ENCODE measurements at regions not wholly inside any gene's neighbourhood (a gene's known extent, or its start where the extent isn't known, plus 50 kb on each side); places are given as distances from the start of the nearest gene placed in this dataset.
A peak's percentile ranks its signal among the peaks of the same experiment; 100 is the strongest.
"Not testable (repeated sequence)": the region's sequence is repeated elsewhere in the genome, so short reads cannot be mapped to it uniquely, and the experiment has no call there.

DNA sequence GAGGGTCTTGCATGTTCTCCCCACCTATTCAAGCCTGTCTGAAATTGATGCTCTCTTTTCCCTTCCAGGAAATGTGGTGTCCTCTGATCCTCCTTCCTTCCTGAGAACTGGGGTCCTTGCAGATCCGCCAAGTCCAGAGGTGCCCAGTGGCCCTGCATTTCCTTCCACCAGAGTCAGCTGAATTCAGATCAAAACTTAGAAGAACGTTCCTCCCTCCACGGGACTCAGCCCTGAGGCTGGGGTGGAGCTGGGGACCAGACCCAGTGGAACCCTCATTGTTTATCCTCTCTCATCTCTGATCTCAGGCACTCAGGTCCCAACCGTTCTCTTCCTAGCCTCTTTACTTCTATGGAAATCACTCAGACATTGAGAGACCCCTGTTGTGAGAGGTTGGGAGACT is 477.3 kb downstream of the TSHZ3 start:
- no peak for DNase-seq (ENCODE audit: low read depth)

DNA sequence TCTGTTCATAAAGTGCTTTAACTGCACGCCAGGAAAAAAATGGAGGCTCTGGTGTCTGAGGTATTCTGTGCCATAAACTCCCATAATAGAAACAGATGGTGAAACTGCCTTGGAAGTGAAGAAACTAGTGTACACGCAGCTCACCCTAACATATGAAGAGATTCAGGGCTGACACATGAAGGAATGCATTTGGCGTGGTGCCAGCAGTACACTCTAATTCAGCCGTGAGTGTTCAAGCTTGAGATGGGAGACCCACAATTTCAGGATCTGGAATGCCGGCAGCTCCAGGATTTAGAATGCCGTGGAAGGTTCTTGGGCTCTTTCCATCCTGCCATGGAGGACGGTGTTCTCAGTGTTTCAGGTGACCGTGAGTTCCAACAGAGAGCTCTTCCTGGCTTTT is 478.4 kb downstream of the TSHZ3 start:
- peak; percentile 66 for DNase-seq (ENCODE audit: low read depth)

DNA sequence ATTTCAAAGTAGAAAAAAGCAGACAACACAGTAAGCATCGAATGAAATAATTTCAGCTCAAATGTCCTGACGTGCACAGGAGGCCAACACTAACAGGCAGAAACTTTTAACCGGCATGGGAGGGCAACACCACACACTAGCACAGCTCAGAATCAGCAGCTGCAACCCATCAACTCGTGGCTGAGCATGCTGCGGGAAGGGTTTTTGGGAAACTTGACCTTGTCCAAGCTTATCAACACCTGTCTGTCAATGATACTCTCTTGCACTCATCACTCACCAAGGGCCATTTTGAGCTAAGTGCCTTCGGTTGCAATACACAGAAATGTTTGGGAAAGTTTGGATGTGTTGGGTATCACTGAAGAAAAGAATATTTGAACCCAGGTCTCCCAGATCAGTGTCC is 483.7 kb downstream of the TSHZ3 start:
- no peak for DNase-seq (ENCODE audit: low read depth)

DNA sequence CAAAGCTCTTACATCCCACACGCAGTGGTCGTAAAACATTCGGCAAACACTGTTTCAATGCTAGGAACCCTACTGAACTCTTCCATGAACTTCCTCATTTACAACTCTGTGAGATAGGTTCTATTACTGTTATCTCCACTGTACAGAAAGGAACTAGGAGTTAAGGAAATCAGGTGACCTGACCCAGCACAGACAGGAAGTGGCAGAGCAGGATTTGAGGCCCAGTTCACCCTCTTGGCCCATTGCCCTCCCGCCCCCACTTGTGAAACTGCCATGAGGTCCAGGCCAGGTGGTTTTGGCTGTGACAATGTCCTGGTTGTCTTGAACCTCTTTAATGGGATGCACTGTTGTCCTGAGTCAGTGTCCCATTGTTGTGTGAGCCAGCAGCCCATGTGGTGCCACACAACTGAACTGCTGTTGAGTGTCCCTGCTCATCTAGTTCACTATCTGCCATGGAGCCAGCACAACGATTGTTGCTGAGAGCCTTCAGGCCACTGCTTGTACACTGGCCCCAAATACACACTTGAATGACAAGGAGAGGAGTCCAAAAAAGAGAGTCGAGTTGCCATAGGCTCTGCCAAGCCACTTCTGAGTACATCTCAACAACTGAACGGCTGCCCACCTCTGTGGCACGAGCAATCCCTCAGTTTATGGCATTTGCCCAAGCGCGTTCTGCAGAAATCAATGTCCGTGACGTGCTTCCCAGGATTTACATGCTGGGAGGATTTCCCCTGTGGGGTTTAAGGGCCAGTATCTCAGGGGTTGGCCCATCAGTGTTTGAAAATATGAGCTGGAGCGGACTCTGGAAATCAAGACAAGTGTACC is 484.6 kb downstream of the TSHZ3 start:
- DNase-seq (ENCODE audit: low read depth): no peak

DNA sequence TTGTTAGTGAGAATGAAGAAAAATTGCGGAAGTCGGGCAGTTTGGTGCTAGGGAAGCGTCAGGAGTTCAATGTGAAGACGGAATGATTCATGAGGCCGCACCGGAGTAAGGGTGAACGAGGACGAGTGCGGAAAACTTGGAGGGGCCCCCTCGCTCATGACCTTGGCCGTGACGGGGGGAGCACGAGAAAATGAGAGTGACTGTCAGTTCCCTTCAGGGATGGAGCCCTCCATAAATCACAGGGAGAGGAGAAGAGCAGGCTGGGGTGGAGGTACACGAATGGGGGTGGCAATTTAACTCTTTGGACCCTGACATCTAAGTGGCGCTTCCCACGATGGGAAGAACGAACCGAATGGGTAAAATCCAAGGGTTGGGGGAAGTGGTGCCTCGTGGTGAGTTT is 486.4 kb downstream of the TSHZ3 start:
- DNase-seq (ENCODE audit: low read depth): no peak

DNA sequence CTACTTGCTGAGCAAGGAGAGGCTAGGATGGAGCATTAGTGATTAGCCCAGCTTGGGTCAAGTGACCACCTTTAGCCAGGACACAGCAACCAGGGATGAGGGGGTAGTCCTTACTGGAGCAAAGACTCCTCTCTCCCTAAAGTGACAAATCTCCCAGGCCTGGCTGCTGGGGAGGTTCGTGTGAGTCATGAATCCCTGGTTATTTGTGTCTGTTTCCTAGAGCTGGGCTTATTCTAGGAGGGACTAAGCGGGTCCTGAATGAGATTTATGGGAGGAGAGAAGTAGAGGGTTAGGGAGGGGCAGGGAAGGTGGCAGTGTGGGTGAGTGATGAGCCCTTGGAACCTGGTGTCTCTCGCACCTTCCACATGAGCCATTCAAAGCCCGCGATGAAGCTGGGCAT is 487.3 kb downstream of the TSHZ3 start:
- no peak for DNase-seq (ENCODE audit: low read depth)

DNA sequence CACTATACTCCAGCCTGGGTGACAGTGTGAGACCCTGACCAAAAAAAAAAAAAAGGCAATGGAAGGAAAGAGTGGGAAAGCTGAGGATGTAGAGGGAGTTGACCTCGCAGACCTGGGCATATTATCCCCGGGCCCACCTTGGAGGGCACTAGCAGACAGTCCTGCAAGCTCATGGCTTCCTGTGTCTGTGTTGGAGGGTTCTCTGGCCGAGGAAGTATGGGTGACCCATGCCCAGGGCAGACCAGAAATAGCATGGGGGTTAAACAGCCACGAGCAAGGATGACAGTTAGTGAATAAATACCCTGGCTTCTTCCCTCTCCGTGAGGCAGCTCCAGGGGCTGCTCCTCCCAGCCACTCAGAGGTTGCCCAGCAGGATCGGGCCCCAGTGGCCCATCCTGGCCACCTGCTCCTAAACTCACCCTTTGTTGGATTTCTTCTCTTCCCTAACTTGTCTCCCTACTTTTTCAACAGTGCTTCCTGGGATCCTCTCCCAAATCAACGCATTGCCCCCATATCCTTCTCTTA is 485.8 kb downstream of the ZNF536 start:
- DNase-seq (ENCODE audit: low read depth): no peak

DNA sequence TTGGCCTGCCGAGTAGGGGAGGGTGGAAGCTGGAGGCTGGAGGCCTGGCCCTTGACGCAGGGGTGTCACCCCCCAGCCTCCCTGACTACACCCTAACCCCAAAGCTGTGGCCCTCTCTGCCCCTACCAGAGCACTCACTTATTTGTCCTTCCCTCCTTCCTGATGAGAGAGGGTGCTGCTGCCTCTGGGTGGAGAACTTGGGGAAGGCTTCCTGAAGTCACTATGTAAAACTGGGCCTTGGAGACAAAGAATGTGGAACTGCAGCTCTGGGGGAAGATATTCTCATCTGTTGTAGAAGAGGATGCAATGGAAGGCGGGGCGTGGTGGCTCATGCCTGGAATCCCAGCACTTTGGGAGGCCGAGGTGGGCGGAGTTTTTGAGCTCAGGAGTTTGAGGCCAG is 485.2 kb downstream of the ZNF536 start:
- no peak for DNase-seq (ENCODE audit: low read depth)

DNA sequence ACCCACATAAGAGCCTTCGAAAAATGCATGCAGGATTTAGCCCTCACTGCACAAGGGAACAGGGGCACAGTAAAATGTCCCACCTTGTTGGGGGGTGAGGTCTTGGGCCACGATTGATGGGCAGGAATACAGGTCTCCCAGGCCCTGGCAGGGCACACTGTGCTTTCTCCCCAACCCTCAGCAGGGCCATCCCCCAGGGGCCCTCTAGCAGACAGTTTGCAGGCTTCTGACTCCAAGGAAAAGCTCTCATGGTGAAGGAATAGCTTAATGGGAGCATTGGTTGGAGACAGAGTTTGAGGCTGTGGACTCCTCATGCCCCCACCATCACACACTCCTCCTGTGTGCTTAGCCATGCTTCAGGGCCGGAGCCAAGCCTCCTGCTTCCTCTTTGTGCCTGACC is 484.6 kb downstream of the ZNF536 start:
- DNase-seq (ENCODE audit: low read depth): no peak

DNA sequence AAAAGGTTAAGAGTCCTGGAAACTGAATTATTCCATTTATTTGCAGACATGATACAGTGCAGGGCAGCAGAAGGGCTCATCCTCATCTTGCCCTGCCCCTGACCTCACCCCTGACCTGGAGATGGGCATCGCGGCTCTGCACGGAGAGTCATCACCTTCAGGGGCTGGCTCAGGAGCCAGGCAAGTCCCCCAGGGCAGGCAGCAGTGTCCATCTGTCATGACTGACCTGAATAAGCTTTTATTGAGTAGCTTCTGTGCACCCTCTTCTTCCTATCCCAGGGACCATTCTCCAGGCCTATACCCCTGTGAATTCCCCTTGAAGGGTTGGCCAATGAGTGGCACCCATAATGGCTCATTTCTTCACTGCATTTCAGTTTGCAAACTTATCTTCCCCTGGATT is 484.2 kb downstream of the ZNF536 start:
- DNase-seq (ENCODE audit: low read depth): no peak

DNA sequence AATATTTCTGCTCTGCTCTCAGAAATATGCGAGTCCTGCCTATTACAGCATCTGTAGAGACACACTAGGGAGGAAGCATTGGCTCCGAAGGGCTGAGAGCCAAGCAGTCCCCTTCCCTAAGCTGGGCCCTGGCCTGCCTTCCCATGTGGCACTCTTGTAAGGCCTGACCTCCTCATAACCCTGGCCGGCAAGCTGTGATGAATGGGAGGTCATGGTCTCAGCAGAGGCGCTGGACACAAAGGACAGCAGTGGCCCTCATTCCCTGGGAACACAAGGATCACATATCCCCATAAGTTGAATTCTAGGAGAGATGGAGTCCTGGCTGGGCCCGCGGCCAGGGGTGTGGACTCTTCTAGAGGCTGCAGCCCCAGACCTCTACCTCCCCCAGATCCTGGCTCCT is 483.3 kb downstream of the ZNF536 start:
- DNase-seq (ENCODE audit: low read depth): no peak

DNA sequence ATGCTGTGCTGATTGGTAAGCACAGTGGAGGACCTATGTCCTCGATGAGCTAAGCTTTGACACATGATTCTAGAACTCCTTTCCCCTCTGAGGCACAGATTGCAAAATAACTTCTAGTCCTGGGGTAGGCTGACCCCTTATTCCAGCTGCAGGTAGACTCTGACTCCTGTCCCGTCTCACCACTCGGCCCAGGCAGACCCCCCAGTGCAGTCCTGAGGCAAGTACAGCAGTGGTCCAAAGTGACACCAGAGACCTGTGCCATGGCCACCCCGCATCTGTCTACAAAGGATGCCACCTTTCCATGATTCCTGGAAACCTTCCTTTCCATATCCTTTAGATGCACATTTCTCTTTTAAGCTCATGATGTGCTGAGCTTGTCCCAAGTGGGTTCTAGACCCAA is 482.5 kb downstream of the ZNF536 start:
- no peak for DNase-seq (ENCODE audit: low read depth)

DNA sequence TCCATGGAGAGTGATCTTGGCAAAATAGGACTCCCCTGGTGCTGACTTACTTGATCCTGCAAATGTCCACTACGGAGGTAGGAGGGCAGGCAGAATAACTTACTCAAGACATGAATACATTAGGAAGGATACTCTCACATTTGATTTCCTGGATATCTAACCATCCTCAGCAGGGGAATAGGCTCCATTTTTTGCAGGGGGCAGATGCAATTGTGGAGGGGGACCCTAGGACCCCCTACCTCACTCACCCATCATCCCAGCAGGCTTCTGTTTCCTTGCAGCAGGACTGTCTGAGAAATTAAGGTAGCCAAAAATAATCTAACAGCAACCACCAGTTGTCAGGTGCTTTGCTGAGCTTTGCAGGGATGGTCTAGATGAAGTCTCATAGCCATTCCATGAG is 482.0 kb downstream of the ZNF536 start:
- no peak for DNase-seq (ENCODE audit: low read depth)

DNA sequence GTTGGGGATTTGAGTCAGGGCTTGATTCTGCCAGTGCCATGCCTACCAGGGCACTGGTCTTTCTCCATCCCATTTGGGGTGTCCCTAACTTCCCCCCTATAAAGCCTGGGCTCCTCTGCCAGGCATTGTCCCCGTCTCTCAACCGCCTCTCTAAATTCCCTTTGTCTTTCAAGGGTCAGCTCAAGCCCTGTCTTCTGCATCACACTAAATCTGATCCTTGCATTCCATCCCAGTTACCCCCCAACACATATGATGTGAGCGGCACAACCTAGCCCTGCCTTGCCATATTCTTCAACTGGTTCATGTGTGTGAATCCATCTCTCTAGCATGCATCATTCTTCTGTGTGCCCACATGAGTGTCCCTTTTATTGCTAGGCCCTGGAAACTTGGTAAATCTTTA is 480.9 kb downstream of the ZNF536 start:
- no peak for DNase-seq (ENCODE audit: low read depth)

DNA sequence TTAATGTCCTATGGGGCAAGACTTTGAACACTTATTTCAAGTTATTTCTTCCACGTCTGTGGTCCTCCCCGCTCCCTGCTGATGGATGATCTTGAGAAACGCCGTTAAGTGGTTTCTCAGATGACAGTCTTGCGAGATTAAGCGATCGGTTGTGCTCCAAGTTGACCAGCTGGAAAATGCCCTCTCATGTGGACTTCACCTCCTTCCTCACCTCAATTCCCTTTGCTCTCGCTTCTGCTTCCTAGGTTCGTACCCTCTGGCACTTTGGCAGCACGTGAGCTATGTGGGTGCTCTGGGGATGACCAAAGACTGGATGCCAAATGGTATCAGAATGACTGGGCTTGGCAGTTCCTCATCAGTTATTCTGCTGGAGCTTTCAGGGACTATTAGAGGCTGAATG is 480.0 kb downstream of the ZNF536 start:
- no peak for DNase-seq (ENCODE audit: low read depth)

DNA sequence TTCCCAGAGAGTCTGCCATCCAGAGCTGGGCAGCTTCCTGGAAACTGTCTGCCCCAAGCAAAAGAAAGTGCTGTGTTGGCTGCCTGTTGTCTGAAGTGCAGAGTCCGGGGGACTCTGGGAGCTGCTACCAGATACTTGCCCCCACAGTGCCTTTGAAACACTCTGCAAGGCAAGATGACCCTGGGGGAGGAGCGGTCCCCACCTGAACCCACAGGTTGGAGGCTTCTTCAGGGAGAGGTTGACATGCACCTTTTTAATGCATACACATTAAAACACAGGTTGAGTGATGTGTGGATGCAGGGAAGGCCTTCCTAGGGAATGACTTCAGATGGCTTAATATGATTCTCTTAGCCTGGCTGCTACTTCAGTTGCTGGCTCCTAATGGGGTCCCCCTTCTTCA is 479.5 kb downstream of the ZNF536 start:
- no peak for DNase-seq (ENCODE audit: low read depth)

DNA sequence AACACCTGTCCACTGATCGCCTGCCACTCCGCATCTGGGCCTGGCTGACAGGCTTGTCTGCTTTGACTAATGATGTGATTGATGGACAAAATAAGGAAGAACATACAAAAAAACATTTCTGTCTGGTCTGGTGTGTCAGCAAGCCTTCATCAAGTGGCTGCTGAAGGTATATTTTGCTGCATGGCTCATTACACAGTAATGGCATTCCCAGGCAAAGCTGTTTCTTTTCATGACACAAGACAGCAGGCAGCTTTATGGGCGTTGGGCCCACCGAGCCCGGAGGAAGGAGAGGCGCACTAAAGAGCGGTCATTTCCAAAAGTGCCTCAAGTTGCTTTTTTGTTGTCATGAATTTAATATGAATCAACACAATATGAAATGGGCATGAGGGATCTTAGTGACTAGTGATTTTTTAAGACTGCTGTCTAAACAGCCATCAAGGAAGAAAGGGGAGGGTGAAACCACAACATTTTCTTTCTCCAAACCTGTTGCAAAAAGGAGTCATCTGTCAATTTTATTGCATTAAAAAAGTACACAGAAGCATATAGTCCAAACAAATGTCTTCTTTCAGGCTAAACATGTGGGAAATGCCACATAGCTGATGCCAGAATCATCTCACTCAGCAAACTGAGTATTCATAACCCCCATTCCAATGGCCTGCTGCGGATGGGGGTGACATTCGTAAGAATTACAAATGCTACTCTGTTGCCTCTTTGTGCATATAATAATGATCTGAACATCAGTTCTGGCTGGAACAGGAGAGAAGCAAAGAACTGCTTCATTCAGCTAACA is 476.6 kb downstream of the ZNF536 start:
- peak; percentile 11 for DNase-seq (ENCODE audit: low read depth)

DNA sequence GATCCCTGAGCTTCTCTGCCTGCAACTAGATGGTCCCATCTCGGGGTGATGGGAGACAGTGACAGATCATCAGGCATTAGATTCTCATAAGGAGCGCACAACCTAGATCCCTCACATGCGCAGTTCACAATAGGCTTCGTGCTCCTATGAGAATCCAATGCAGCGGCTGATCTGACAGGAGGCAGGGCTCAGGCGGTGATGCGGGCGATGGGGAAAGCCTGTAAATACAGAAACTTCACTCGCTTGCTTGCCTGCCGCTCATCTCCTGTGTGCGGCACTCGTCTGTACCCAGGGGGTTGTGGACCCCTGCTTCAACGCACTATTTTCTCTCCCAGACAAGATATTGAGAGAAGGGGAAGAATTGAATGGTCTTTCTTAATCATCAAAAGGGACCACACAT is 473.9 kb downstream of the ZNF536 start:
- DNase-seq (ENCODE audit: low read depth): no peak

DNA sequence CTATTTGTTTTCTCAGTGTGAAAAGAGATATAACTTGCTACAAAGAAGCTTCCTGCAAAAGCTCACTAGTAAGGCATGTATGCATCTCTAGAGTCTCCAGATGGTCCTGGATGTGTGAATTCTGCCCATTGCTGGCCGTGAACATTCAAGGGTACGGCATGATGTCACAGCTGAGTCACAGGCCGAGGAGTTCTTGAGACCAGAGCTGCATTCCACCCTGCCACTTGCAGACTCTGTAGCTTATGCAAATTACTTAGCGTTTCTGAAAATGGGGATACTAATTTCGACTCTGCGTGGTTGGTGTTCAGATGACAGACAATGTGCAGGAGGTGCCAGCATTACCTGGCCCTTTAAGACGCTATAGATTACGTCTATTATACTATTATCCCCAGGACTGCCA is 470.7 kb downstream of the ZNF536 start:
- DNase-seq (ENCODE audit: low read depth): peak; percentile 13

DNA sequence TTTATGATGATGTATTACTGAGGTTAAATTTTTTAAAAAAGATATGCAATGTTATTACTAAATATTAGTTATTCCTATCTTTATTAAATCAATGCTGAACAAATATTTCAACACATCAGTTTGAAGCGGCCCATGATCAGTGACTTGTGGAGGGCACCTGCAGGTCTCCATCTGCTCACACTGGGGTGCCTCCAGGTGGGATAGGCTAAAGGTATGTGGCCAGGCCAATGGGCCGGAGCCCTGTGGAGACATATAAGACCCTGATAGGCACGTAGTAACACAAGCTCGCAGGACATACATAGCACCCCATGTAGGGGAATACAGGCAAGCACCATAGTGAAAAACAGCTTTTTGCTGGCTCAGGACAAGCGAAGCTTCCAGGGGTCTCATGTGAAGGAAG is 469.8 kb downstream of the ZNF536 start:
- no peak for DNase-seq (ENCODE audit: low read depth)

DNA sequence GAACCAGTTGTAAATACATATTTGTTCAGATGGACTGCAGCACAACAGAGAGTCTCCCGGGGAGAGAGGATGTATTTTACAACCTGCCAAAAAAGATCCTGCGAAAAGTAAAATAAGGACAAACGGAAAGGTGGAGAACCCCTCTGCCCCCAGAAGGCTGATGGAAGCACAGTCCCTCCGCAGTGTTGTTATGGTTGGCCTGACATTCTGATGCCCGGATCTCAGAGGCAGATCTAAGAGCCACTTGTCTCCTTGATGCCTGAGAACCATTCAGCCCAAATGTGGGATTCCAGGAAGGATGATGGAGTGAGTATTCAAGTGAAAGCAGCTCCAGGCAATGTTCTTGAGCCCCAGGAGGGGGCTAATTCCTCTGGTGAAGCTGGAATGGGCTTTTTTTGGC is 458.7 kb downstream of the ZNF536 start:
- DNase-seq (ENCODE audit: low read depth): no peak

DNA sequence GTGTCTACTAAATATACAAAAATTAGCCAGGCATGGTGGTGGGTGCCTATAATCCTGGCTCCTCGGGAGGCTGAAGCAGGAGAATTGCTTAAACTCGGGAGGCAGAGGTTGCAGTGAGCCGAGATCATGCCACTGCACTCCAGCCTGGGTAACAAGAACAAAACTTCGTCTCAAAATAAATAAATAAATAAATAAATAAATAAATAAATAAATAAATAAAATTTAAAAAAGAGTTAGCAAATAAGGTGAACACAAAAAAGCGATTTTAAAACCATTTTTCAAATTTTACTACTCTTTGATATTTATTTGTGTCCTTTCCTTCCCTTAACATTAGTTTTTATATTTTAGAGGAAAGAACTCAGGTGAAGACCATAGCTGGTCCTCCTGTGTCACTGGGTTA is 453.3 kb downstream of the ZNF536 start:
- not testable (repeated sequence) for DNase-seq (ENCODE audit: low read depth)

DNA sequence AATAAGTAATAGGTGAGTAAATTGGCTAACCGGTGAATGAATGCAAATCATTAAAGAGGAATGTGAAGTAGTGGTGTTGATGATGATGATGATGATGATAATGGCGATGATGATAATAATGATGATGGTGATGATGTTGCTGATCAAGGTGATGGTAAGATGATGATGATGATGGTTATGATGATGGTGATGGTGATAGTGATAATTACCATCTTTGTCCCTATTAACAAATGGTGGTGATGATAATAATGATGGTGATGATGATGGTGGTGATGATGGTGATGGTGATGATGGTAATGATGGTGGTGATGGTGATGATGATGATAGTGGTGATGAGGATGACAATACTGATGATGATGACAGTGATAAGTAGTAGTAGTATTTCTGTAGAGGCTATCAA is 452.6 kb downstream of the ZNF536 start:
- DNase-seq (ENCODE audit: low read depth): no peak
